ENCODE measurements at regions not wholly inside any gene's neighbourhood (a gene's known extent, or its start where the extent isn't known, plus 50 kb on each side); places are given as distances from the start of the nearest gene placed in this dataset.

DNA sequence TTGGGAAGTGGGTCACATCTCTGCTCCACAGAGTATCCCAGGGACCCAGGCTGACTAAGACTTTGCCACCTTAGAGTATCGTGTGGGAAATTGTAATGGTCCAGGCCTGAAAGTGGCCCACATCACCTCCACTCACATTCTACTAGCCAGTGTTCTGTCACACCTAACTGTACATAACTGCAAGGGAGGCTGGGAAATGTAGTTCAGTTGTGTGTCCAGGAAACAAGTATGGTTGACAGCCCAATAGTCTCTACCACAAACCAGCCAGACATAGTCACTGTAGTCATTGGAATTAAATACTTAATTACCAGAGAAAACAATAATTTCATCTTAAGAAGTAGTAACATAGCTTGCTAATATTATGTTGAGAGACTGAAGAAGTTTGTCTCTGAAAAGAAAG is 233.4 kb upstream of the S100G start:
- DNase-seq: no peak
- TF ChIP-seq, protein P1, sequence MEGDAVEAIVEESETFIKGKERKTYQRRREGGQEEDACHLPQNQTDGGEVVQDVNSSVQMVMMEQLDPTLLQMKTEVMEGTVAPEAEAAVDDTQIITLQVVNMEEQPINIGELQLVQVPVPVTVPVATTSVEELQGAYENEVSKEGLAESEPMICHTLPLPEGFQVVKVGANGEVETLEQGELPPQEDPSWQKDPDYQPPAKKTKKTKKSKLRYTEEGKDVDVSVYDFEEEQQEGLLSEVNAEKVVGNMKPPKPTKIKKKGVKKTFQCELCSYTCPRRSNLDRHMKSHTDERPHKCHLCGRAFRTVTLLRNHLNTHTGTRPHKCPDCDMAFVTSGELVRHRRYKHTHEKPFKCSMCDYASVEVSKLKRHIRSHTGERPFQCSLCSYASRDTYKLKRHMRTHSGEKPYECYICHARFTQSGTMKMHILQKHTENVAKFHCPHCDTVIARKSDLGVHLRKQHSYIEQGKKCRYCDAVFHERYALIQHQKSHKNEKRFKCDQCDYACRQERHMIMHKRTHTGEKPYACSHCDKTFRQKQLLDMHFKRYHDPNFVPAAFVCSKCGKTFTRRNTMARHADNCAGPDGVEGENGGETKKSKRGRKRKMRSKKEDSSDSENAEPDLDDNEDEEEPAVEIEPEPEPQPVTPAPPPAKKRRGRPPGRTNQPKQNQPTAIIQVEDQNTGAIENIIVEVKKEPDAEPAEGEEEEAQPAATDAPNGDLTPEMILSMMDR (IDR thresholded peaks at IDR 0.05): no peak
- no peak for TF ChIP-seq POLR2A (IDR thresholded peaks at IDR 0.05)
- Histone ChIP-seq H3K4me3 (no peak overlapping the region), H3K9me3 (no peaks in the 10 kb centered on the region), H3K27ac (no peak overlapping the region), H3K36me3 (no peaks in the 10 kb centered on the region), H3K27me3 (no peaks in the 10 kb centered on the region), H3K4me1 (no peaks in the 10 kb centered on the region)
- 57% methylated on average over 1 of the region's 1 CpG; no CpG with 5 or more reads in 1 of the 2 donors for WGBS, 2 donors
- intact Hi-C loops (cut with DNase I): no loop called here

DNA sequence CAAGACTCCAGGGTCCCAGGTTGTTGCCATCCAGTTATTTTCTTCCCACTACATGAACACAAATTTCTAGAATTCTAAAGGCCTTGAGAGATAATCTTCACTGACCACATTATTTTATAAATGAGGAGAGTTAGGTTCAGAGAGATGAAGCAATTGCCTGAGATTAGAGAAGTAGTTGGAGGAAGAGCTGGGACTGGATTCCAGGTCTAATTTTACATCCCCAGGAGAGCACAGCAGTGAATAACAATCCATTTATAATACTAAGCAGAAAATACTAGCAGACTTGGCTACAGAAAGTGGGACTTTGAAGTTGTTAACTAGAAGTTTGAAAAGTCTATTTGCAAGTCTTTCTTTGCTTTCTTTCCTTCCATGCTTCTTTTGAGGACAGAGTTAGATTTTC is 231.3 kb upstream of the S100G start:
- Histone ChIP-seq H3K36me3 (no peaks in the 10 kb centered on the region), H3K9me3 (no peaks in the 10 kb centered on the region), H3K4me3 (no peak overlapping the region), H3K4me1 (no peaks in the 10 kb centered on the region), H3K27me3 (no peaks in the 10 kb centered on the region), H3K27ac (no peak overlapping the region)
- TF ChIP-seq, protein P1 (IDR thresholded peaks at IDR 0.05): no peak
- no peak for TF ChIP-seq POLR2A (IDR thresholded peaks at IDR 0.05)
- intact Hi-C loops (cut with DNase I): no loop called here
- DNase-seq: no peak

DNA sequence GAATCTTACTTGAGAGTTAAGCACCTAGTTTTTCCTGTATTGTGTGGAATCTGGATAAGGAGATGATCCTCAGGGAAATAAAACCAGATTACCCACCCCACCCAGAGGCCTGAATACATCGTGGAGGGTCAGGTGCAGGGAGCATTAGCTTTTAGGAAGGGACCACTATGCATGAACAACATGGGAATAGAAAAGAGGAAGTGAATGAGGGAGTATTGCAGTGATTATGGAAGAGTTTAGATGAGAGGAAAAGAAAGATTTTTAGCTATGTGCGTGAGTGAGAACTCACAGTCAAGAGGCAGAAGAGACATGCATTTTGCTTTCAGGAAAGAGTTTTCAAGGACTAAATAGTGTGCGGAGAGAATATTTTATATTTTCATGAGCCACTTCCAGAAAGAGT is 222.3 kb upstream of the S100G start:
- no peak overlapping the region for H3K4me3 ChIP-seq
- 64 to 95% methylated on average over 3 of the region's 3 CpGs for WGBS, 2 donors
- no peak overlapping the region for H3K27ac ChIP-seq
- intact Hi-C loops (cut with DNase I): no loop called here
- H3K27me3 ChIP-seq: no peaks in the 10 kb centered on the region
- no peaks in the 10 kb centered on the region for H3K4me1 ChIP-seq
- DNase-seq: no peak
- no peaks in the 10 kb centered on the region for H3K36me3 ChIP-seq
- H3K9me3 ChIP-seq: no peaks in the 10 kb centered on the region
- TF ChIP-seq POLR2A (IDR thresholded peaks at IDR 0.05): no peak
- TF ChIP-seq, protein P1 (IDR thresholded peaks at IDR 0.05): no peak

DNA sequence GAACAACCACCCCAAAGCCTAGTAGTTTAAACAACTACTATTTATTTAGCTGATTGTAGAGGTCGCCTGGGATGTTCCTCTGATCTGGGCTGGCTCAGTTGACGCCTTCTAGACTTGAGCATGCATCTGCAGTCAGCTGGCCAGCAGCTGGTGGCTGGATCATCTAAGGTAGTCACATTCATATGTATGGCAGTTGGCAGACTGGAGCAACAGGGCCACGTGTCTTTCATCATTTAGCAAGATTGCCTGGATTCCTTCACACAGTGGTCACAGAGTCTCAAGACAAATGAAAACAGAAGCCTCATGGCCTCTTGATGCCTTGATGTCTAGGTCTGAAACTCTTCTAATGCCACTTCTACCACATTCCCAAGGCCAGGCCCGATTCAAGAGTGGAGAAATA is 220.6 kb upstream of the S100G start:
- no peaks in the 10 kb centered on the region for H3K9me3 ChIP-seq
- no peak overlapping the region for H3K4me3 ChIP-seq
- no peaks in the 10 kb centered on the region for H3K4me1 ChIP-seq
- TF ChIP-seq, protein P1 (IDR thresholded peaks at IDR 0.05): no peak
- no peak for TF ChIP-seq POLR2A (IDR thresholded peaks at IDR 0.05)
- no peak overlapping the region for H3K27ac ChIP-seq
- WGBS, 2 donors: 67 to 68% methylated on average over 3 of the region's 4 CpGs
- H3K27me3 ChIP-seq: no peaks in the 10 kb centered on the region
- no peak for DNase-seq
- intact Hi-C loops (cut with DNase I): no loop called here
- no peaks in the 10 kb centered on the region for H3K36me3 ChIP-seq

DNA sequence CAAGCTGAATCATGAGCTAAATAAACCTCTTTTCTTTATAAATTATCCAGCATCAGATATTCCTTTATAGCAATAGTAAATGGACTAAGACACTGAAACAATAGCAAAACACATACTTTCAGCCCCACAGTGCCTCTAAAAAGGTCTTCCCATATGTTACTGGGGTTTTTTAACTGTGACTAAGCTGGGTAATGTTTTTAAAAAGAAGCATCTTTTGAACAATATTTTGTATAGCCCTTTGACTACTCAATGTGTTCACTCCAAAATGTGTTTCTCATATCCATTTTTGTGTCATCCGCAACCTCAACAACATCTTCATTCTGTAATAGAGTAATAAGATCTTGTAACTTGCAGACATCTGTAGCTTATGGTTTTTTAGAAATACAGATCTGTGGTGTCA is 218.7 kb upstream of the S100G start:
- Histone ChIP-seq H3K36me3 (no peaks in the 10 kb centered on the region), H3K4me3 (no peak overlapping the region), H3K9me3 (no peaks in the 10 kb centered on the region), H3K27me3 (peaks cover 0 to 4% (median 0%) of the 10 kb centered on the region in 4 donors), H3K4me1 (no peaks in the 10 kb centered on the region), H3K27ac (no peak overlapping the region)
- no peak for DNase-seq
- WGBS, 2 donors: 91 to 100% methylated on average over 1 of the region's 1 CpG
- intact Hi-C loops (cut with DNase I): loop anchor here (10.0 kb wide), 2 partner anchors 234 to 264 kb away; no protein-coding TSS in a partner anchor
- TF ChIP-seq, protein P1 (IDR thresholded peaks at IDR 0.05): no peak
- TF ChIP-seq POLR2A (IDR thresholded peaks at IDR 0.05): no peak

Data from esophagus squamous epithelium (tissue), 5 donors.